C4-2B (cell line): ENCODE measurements at regions not wholly inside any gene's neighbourhood (a gene's known extent, or its start where the extent isn't known, plus 50 kb on each side); places are given as distances from the start of the nearest gene placed in this dataset.

Experiments
- CTCF ChIP-seq: fragments of 450-650 bp; conservative IDR thresholded peaks from 2 replicates; pipeline ENCODE4 v1.5.1; 2017; ENCODE audit warnings: mild to moderate bottlenecking
- ZFX ChIP-seq: fragments of 450-650 bp; IDR thresholded peaks from 2 replicates; pipeline ENCODE4 v1.6.1; 2017

GRCh38 chr18:22796113-22796512, 137.0 kb upstream of the RBBP8 start:
- TF ChIP-seq CTCF = no peak
- TF ChIP-seq ZFX = no peak
